Activated CD4-positive, alpha-beta T cell treated with anti-CD3 and anti-CD28 coated beads, Interleukin-2, amount 50 U/mL, for 48 hours (primary cell): ENCODE measurements at regions not wholly inside any gene's neighbourhood (a gene's known extent, or its start where the extent isn't known, plus 50 kb on each side); places are given as distances from the start of the nearest gene placed in this dataset.
A peak's percentile ranks its signal among the peaks of the same experiment; 100 is the strongest.
"Not testable (repeated sequence)": the region's sequence is repeated elsewhere in the genome, so short reads cannot be mapped to it uniquely, and the experiment has no call there.

Source experiments
- DNase-seq, 2 experiments: peaks; one replicate each; pipeline ENCODE4 v3.0.0-alpha.2; 2020

- no peak for DNase-seq
Measured at GRCh38 chr3:18119866-18120265, 305.3 kb downstream of the SATB1 start.

- no peak for DNase-seq
Measured at GRCh38 chr3:18114894-18115293, 310.2 kb downstream of the SATB1 start.

GRCh38 chr3:18113417-18113816 is 311.7 kb downstream of the SATB1 start:
- no peak for DNase-seq

- no peak for DNase-seq
Measured at GRCh38 chr3:18112674-18113375, 312.3 kb downstream of the SATB1 start.

GRCh38 chr3:18111796-18112232 is 313.3 kb downstream of the SATB1 start:
- no peak for DNase-seq

GRCh38 chr3:18103591-18103990 is 321.5 kb downstream of the SATB1 start:
- DNase-seq, result no peak

- no peak for DNase-seq
Measured at GRCh38 chr3:18100121-18100520, 325.0 kb downstream of the SATB1 start.

GRCh38 chr3:18099611-18100010 is 325.5 kb downstream of the SATB1 start:
- DNase-seq, result peak in 1 of 2 experiments; percentile 22

GRCh38 chr3:18098960-18099587 is 326.1 kb downstream of the SATB1 start:
- DNase-seq, result peak; percentile 42 to 60

GRCh38 chr3:18097989-18098388 is 327.1 kb downstream of the SATB1 start:
- no peak for DNase-seq

GRCh38 chr3:18097473-18097872 is 327.7 kb downstream of the SATB1 start:
- no peak for DNase-seq

- no peak for DNase-seq
Measured at GRCh38 chr3:18092726-18093125, 332.4 kb downstream of the SATB1 start.

- no peak for DNase-seq
Measured at GRCh38 chr3:18090377-18090776, 334.8 kb downstream of the SATB1 start.

- no peak for DNase-seq
Measured at GRCh38 chr3:18087988-18088387, 337.2 kb downstream of the SATB1 start.

GRCh38 chr3:18086760-18087159 is 338.4 kb downstream of the SATB1 start:
- no peak for DNase-seq

- DNase-seq, result no peak
Measured at GRCh38 chr3:18086078-18086477, 339.1 kb downstream of the SATB1 start.

GRCh38 chr3:18085429-18085828 is 339.7 kb downstream of the SATB1 start:
- no peak for DNase-seq

- DNase-seq, result not testable (repeated sequence)
Measured at GRCh38 chr3:18083273-18083590, 340.8 kb upstream of the TBC1D5 start.

GRCh38 chr3:18082551-18083272 is 340.3 kb upstream of the TBC1D5 start:
- DNase-seq, result no peak

- no peak for DNase-seq
Measured at GRCh38 chr3:18080198-18080689, 337.8 kb upstream of the TBC1D5 start.

- DNase-seq, result no peak
Measured at GRCh38 chr3:18079739-18080138, 337.3 kb upstream of the TBC1D5 start.

GRCh38 chr3:18079062-18079461 is 336.6 kb upstream of the TBC1D5 start:
- no peak for DNase-seq

- no peak for DNase-seq
Measured at GRCh38 chr3:18077128-18077840, 334.9 kb upstream of the TBC1D5 start.
